HT-29 (cell line): ENCODE measurements at regions not wholly inside any gene's neighbourhood (a gene's known extent, or its start where the extent isn't known, plus 50 kb on each side); places are given as distances from the start of the nearest gene placed in this dataset.

Experiments used
- DNase-seq: peaks from one replicate; pipeline ENCODE4 v3.0.0-alpha.2; 2015; ENCODE audit warnings: low spot score

DNA sequence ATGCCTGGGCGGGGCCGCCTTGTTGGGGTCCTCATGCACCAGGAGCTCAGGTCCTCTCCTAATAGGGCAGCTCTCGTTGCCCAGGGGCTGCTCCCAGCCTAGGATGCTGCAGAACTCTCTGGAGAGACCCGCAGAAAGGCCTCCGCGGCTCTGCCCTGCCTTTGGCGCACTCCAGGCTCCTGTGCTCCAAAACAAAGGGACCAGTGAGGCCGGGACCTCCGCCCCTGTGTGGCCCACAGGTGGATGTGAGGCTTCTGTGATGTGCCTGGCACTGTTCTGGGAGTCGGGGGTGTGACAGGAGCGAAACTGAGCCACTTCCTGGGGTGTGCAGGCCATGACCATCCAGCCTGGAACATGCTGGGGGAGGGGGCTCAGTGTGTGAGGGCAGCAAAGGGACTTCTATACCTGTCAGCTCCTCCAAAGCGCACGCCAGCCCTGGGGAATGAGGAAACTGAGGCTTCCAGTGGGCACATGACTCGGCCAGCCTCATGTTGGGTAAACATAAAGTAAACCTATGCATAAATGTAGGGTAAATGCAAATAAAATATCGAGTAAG lies 153.2 kb downstream of the IRF8 start:
- DNase-seq = no peak

DNA sequence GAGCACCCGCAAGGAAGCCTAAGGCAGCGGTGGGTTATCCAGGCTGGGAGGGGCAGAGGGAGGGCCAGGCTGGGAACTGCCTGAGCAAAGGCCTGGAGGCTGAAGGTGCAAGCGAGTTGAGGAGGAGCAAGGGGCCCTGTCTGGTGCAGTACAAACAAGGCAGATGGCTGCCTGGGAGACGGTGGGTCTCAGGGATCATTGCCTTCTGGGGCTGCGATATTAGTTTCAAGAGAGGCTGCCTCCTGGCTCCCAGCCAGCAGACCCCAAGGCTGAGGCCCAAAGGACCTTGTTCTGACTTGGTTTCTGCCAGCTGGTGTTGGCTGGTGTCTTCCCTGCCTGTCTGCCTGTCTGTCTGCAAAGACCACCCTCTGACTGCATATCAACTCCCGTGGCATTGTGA lies 154.0 kb downstream of the IRF8 start:
- no peak for DNase-seq

DNA sequence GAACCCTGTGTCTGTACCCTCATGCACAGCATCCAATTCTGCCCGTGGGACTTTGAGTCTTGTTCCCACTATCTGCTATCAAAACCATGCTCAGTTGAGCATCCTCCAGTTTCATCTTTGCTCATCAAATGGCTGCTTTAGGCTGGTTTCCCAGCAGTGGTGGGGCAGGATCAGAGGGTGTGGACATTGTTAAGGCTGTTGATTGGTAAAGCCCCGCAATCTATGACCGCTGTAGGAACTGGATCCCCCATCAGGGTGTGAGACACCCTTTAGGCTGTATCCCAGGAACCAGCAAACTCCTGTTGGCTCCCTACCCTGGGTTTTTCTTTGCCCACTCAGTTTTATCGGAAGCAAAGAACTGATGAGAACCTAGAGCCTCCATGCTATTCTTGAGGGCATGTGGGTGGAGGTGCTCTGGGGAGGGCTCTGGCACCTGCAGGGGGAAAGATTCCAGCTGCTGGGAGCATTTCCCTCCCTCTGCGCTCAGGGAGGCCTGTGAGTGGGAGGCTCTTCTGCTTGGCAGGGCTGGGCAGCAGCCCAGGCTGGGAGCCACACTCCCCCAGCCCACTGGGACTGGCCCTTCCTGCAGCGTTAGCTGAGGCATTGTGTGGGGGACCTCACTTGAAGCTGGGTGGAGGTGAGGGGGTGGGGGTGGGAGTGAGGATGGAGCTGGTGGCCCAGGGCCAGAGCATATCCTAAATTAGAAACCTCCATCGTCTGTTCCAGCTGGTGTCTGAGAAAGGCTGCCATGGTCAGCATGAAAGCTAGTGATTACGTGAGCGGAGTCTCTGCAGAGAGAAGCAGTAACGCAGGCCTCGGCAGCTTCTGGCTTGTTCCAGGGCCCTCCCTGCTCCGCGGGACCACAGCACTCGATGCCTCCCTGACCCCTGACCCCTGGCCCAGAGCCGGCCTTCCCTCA lies 160.6 kb downstream of the IRF8 start:
- no peak for DNase-seq

DNA sequence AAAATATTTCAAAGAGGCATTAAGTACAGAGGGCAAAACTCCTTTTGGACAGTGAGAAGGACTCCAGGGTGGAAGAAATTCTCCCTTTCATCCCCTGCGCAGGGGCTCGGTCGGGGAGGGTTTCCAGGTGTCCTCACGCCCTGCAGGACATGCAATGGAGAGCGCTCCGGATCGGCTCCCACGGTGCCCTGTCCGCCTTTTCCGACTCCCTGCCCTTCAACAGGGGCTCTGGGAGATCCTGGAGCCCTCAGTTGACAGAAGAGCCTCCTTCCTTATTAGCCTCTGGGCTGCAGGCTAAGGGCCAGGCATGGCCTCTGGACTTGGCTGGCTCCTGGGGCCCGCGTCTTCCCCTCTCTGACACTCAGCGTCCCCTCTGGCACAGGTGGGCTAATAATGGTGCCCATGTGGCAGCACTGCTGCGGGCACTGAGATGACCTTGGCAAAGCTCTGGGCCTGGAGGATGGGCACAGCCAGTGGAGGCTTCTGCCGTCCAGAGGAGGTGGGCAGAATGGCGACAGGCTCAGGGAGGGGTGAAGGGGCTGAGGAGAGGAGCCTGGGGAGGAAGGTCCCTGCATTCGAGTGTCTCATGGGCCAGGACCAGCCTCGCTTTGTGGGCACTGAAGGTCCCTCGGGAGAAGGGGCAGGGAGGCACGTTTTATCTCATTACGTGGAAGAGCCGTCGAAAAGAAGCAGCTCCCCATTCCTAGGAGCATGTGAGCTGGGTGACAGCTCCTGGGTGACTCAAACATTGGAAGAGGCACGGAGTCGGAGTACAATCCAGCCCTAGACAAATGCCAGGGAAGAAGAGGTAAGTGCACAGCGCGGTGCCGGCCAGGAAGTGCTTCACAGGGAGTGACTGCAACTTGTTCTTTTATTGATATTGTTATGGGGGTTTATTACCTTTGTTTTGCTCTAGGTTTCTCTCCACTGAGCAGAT lies 161.7 kb downstream of the IRF8 start:
- DNase-seq = no peak

DNA sequence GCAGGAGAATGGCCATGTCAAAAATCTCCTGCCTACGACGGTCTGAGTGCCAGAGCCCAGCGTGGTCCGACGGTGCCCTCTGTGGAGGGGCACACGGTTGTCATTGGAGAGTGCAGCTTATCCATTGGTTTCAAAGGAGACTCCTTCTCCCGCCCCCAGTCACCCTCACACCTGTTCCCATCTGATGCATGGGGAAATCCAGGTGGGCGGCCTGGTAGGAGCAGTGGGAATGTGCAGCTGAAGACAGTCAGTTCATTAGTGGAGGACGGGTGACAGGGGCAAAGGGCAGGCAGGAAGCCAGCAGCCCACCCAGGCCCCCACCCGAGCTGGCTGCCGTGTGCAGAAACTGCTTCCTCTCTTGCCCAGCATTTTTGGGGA lies 162.3 kb downstream of the IRF8 start:
- no peak for DNase-seq

DNA sequence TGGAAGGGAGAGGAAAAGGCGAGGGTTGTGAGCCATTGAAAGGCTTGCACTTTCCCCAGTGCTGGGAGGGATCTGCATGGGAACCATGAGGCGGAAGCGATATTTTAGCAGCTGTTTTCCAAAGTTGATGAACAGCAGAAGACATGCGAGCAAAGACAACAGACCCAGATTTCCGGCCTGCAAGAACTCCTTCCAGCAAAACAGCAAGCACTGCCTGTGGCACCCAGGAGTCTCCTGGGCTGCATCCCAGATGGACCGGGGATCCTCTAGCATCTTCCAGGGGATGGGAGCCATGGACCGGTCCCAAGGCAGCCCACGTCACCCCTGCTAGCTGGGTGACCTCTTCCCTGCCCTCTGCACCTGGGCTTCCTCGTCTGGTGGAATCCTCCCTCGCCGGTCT lies 162.8 kb downstream of the IRF8 start:
- no peak for DNase-seq

DNA sequence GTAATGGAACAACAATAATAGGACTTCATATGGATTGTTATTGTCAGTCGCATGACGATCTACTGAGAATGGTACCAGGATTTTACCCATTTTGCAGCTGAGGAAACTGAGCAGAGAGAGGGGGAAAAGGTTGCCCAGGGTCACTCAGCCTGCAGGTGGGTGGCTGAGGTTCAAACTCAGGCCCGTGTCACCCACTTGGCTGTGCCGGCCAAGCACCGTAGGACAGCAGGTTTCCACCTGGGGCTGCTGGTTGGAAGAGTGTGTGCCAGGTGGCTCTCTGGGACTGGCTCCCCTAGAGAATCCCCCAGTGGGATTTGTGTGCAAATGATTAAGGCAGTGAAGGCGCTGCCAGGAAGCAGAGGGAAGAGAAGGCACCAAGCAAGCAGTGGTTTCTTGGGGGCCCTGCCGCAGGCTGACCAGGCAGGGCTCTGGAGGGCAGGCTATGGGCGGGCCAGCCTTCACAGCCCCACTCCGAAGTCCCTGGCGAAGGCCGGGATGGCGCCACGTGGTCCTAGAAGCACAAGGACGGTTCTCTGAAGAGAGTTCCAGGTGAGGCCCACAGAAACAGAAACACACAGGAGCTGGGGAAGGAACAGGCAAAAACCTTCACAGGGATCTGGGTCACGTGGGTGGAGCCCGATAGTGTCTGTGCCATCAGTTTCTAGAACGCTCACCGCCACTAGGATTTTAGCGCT lies 163.5 kb downstream of the IRF8 start:
- no peak for DNase-seq

DNA sequence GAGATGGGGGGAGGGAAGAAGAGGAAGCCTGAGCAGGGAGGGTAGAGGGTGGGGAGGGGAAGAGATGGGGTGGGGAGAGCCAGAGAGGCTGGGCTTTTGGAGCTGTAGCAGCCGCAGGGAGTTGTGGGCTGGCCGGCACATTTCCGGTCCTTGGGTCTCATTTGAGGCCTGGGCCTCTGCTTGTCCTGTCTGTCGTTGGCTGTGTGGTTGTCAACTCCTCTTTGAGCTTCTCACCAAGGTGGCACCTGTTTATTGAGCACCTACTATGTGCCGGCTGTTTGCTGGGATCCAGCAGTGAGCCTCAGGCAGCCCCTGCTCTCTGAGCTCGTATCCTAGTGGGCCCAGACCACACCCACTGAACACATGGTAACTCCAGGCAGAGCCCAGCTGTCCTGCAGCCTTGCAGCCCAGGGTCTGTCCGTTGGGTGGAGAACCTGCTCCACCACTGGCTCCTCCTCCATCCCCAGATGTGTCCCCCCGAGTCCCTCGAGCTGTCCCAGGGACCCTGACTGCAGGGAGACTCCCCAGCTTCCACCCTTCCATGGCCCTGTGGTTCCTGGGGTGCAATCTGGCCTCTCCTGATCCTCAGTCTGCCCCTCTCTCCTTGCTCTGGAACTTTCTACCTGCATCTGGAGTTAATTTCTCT lies 164.9 kb downstream of the IRF8 start:
- no peak for DNase-seq

DNA sequence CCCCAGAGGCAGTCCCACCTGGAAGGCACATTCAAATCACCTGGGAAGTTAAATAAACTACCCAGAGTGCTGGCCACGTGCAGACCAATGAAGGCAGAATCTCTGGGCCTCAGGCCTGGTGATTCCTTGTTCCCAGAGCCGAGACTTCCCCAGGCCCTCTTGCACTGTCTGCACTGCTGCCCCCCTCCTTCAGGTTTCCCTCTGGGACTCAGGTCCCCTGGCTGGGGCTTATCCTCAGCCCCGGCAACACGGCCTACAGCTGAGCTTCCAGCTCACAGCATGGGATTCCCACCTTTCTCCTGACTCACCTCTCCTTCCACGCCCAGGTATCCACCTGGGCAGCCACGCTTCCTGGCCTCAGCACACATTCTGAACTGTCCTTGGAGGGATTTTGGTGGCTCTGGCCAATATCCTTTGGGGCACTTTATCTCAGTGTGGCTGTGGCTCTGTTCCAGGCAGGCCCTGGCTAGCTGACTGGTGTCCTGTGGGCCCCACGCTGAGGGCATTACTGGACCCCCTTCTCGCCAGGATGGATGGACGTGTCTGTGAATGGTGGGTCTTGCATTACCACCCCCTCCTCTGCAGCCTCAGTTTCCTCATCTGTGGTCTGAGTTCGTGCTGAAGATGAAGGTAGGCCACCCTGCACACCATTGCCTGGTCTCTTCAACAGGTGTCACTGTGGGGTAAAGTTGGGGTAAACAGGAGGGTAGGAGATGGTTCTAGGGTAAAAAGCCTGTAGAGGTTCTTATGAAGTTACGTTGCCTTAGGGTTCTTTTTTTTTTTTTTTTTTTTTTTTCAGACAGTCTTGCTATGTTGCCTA lies 165.7 kb downstream of the IRF8 start:
- DNase-seq = no peak

DNA sequence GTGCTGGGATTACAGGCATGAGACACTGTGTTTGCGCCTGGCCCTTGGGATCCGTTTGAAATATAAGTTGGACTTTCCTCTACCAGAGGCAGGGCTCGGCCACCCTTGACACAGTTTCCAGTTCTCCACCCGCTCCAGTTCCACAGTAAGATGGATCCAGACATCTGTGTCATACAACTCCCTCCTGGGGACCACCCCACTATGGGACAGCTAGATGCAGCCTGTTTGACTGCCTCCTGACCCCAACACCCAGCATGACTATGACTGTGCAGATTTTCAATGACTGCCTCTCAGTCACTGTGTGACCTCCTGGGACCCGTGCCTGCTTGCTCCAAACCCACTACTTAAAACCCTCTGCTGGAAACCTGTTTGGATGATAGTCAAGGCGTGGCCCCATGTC lies 166.7 kb downstream of the IRF8 start:
- no peak for DNase-seq

DNA sequence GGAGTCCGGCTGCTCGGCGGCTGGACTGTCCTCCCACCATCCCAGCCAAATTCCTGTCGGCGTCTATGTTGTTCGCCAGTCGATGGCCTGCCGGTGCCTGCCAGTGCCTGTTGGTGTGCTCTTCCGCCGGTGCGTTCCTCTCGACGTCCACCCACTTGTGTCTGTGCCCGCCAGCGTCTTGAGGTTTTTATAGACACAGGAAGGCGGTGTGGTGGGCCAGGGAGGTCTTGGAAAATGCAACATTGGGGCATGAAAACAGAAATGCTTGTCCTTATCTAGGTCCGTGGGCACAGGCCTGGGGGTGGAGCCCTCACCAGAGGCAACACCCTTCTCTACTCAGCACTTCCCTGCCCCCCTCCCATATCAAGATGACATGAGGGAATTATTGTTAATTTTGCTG lies 167.8 kb downstream of the IRF8 start:
- no peak for DNase-seq

DNA sequence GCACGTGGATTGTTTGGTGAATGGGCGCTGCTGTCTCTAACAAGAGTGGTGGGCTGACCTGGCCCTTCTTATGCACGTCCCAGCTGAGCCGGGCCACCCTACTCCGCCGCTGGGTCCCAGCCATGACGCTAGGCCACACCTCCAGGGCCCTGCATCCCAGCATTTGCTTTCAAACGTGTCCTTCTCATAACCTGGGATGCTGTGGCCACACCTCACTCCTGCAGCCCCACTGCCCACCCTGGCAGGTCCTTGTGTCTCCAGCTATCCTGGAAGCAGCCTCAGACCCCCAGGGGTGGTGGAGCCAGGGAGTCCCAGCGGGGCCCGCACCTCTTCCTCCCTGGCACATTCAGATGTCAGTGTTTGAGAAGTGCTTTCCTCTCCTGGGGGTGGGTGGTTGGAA lies 168.6 kb downstream of the IRF8 start:
- no peak for DNase-seq

DNA sequence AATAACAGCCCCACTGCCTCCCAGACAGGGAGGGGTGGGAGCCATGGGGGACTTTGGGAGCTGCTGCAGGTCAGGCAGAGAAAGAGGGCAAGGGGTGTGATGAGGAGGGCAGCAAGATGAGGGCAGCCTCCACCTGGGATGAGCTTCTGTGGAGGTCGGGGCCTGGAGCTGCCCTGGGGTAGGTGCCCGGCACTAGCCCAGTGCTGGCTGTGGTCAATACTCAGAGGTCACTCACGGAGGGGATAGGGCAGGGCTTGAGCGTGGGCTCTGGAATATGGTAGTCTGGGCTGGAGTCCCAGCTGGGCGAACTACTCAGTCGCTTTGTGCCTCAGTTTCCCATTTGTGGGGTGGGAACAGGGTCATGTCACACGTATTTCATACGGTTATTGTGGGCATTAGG lies 169.0 kb downstream of the IRF8 start:
- DNase-seq = no peak

DNA sequence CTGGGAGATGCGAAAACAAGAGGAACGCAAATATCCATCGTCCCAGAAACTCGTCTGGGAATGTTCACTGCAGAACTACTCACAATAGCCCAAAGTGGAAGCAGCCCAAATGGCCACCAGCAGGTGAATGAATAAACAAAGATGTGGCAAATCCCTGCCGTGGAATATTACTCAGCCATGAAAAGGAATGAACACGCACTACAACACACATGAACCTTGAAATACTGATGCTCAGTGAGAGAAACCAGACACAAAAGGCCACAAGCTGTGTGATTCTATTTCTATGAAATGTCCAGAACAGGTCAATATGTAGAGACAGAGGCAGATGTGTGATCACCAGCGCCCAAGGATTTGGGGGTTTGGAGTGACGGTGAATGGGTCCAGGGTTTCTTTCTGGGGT lies 169.8 kb downstream of the IRF8 start:
- DNase-seq = no peak

DNA sequence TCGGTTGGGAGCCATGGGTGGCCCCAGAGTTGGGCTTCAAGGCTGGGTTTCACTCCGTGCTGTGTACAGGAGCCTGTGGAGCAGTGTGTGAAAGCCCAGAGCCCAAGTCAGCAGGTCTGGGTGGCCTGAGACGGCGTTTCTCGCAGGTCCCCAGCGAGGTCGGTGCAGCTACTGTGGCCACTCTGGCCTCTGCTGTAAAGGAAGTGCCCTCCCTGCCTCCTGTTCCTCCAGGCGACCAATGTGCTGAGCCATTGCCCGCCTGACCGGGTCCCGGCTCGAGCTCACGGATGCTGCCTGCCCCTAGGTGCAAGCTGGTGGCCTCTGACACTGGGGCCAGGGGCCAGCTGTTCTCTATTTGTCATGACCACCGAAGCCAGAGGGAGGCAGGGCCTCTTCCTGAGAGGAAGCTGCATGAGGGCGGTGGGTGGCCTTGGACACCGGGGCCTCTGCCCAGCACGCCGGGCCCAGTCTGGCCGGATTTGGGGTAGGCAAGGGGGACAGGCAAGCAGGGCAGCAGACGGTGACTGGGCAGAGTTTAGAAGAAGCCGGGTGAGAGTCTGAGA lies 170.9 kb downstream of the IRF8 start:
- no peak for DNase-seq

DNA sequence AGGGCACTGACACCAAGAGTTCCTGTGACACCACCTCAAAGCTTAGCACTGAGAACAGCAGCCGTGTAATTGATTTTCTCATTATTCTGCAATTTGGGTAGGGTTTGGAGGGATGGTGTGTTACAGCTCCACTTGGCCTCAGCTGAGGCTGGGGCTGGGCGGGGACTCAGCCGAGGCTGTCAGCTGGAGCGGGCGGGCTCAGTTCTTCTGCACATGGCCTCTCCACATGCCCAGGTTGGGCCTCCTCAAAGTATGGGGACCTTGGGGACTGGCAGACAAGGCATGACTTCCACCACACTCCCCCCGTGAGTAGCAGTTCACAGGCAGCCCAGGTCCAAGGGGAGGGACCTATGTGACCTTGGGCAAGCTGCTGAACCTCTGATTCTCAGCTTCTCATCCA lies 171.5 kb downstream of the IRF8 start:
- DNase-seq = no peak

DNA sequence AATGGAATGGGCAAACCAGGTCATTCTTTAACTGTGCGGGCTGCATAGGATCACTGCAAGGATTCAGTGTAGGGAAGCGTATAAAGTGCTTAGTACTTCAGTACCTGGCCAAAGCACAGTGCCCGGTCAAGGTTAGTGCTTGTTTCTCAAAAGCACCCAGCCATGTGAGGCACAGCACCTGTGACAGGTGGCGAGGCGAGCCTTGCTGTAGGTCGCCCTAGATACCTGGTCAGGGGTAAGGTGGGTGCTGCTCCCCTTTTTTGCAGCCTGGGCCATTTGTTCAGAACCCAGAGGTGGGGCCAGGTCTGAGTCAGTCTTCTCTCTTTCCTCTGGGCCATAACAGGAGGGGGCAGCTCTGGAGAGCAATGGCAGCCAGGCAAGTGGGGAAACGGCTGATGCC lies 172.0 kb downstream of the IRF8 start:
- DNase-seq = no peak

DNA sequence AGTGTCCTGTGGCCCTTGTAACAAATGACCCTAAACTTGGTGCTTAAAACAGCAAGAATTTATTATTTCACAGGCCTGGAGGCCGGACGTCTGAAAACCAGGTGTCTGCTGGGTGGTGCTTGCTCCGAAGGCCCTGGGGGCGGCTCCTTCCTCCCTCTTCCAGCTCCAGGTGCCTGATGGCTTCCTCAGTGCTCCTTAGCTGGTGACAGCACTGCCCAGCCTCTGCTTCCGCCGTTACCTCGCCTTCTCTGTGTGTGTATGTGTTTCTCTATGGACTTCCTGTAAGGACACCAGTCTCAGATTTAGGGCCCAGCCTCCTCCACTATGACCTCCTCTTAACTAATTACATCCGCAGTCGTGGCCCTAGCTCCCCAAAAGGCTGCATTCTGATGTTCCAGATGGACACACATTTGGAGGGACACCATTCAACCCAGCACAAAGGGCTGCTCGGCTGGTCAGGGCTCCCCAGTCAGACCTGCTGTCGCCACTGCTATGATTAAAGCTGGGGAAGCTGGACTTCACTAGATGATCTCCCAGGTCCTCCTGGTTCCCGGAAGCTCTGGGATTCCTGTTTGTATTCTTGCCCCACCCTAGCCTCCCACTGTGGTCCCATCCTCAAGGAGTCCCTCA lies 172.8 kb downstream of the IRF8 start:
- no peak for DNase-seq

DNA sequence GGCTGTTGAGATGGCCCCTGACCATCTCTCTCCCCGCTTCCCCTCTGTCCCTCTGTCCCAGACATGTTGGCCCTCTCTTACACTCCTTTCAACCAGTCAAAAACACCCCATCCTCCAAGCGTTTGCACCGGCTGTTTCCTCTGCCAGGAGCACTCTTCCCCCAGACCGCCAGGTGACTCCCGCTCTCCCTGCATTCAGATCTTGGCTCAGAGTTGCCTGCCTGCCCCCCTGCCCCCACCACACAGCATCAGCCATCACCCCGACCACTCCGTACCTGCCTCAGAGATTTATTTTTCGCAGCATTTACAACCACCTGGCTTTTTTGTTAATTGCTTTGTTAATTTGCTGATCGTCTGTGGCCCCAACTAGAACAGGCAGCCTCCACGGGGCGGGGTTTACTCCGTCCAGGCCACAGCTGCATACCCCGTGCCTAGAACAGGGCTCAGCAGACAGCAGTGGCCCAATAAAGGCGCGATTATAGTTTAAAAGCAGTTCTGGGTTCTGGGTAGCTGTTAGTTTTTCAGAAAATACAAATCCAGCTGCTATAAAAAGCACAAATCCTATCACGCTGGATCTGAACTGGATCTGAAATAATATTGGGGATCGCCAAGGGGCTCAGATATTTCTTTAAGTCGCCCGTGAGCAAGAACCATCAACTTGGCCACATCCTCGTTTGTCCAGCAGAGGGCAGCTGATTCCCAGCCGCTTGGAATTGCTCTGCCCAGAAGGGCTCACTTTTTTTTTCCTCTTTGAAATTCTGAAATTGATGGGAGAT lies 173.6 kb downstream of the IRF8 start:
- DNase-seq = peak; percentile 75
